ENCODE measurements at regions not wholly inside any gene's neighbourhood (a gene's known extent, or its start where the extent isn't known, plus 50 kb on each side); places are given as distances from the start of the nearest gene placed in this dataset.

- TF ChIP-seq CTCF (conservative IDR thresholded peaks at IDR 0.05 in 1 of 2, IDR thresholded peaks at IDR 0.05 in 1 of 2; ENCODE audit: extremely low read depth in 1 of 2, insufficient read depth in 1 of 2, low read depth in 1 of 2, low read length in 2 of 2) (no peak), EZH2 (IDR thresholded peaks at IDR 0.05; ENCODE audit: borderline replicate concordance, low read length) (no peak)
Measured at GRCh38 chr7:131767591-131767990, 211.2 kb upstream of the PODXL start.
